HG03439 (cell line): ENCODE measurements at regions not wholly inside any gene's neighbourhood (a gene's known extent, or its start where the extent isn't known, plus 50 kb on each side); places are given as distances from the start of the nearest gene placed in this dataset.
"Not testable (repeated sequence)": the region's sequence is repeated elsewhere in the genome, so short reads cannot be mapped to it uniquely, and the experiment has no call there.

Experiments
- ATAC-seq: cut with Tn5 transposase; IDR thresholded peaks from one replicate; pipeline ENCODE4 v1.9.1; 2021; ENCODE audit warnings: mild to moderate bottlenecking, moderate library complexity; ENCODE audit not compliant: unreplicated experiment

DNA sequence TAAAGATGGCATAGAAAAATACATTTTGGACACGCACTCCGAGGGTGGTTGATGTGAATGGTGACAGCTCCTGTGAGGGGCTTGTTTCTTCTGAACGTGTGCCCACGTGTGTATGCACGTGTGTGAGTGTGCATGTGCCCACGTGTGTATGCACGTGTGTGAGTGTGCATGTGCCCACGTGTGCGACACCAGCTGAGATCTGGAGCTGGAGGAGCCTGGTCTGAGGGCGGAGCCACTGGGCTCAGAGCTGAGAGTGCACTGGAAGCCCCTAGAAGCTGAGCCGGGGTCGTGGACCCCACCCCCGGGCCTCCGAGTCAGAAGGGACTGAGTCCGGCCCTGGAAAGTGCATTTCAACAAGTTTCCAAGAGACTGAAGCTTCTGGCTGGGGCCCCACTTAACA is 282.5 kb upstream of the IRX4 start:
- ATAC-seq: no peak

DNA sequence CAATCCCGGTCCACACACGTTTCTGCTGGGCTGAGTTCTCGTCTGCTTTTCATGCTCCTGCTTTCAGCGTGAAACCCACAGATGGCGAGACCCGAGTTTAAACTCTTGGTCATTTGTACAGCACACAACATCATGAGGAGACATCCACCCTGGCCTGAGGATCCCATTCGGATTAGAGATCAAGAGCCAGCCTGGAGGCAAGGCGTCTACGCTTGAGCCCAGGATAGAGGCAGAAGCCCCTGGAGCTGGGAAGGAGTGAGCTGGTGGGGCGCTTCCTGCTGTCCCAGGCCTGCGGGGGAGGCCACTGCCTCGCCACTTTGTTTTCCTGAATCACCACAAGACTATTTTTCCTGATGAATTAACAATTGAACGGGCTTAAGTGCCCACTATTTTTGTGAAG is 281.9 kb upstream of the IRX4 start:
- ATAC-seq: no peak

DNA sequence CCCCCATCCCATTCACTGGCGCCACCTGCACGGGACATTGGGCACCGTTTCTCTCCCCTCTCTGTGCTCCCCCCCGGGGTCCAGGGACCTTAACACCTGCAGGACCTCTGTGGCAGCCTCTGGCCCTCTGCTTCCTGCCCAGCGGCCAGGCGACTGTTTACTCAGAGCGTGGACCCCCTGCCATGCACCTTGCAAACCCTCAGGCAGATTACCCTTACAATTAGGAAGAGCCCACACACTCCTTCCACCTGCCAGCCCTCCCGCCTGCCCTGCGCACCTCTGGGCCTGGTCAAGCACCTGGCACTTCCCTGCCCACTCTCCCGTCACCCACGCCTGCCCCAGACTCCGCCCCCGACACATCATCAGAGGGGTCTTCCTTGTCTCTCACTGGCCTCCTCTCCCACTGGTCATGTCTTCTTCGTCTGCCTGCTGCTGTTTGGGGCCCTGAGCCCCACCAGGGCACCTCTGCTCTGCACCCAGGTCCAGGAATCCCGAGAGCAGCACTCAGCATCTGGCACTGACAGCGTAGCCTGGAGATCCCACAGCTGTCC is 281.3 kb upstream of the IRX4 start:
- ATAC-seq: no peak

DNA sequence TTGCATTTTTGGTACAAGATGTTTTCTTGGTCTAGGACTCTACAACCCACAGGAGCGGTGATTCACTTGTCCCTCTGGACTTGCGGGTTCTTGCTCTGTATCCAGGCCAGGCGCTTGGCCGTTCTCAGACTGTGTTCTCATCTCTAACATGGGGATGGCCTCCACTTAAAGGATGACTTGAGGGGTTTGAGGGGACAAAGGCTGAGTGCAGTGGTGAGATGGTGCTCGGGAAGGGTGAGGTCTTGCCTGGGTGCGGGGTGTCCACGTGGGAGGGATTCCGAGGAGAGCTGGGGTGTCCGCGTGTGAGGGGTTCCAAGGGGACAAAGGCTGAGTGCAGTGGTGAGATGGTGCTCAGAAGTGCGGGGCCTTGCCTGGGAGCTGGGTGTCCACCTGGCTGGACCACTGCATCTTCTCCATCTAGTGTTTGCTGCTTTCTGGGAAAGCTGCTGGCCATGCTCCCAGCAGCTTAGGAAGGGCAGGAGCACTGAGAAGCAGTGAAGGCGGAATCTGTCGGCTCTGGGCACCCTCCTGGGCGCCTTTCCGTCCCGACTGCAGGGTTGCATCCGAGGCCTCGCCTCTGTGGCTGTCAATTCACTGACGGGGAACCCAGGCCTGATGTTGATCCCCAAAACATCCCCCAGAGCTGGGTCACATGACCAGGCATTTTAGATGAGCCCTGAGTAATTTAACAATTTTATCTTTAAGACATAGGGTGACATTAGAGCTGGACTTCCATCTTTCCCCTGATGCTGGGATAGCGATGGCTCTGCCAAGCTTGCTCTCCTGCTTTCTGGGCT is 280.5 kb upstream of the IRX4 start:
- ATAC-seq: no peak

DNA sequence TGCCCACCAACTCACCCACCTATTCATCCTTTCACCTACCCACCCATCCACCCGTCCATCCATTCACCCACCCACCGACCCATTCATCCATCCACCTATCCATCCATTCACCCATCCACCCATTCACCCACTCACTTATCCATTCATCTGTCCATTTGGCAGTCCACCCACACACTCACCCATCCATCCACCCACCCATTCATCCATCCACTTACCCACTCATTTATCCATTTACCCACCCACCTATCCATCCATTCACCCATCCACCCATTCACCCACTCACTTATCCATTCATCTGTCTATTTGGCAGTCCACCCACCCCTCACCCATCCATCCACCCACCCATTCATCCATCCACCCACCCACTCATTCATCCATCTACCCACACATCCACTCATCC is 278.1 kb upstream of the IRX4 start:
- ATAC-seq: no peak

DNA sequence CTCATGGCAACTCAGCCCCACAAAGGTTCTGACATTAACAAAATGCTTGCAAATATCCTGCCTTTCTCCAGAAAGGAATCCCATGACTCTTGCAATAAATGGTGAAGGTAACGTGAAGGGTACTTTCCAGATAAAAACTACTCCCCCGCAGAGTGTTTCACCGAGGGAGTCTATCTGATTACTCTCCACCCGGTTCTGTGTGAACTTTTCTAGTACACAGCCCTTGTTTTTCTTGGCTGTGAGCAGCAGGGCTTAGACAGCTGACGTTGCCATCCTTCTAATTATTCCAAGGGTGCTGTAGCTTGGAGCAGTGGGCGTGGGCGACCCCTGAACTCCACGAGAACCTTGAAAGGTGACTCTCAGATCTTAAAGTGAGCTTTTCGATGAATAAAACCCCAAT is 276.0 kb upstream of the IRX4 start:
- ATAC-seq: no peak

DNA sequence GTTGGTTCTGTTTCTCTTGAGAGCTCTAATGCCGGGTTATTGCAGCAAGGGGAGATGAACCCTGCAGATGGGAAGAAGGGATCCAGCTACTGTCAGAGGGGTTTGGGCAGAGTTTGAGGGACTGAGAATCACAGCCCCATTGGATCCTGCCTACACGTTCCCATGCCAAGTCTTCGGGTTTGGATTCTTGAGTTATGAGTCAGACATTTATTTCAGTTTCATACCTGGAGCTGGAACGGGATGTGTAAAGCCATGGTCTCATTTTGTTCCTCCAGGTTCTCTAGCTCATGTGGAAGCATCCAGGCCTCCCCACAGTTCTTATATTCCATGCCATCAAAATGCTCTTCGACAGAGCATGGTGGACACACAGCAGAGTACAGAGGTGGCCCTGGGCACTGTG is 275.4 kb upstream of the IRX4 start:
- ATAC-seq: no peak

DNA sequence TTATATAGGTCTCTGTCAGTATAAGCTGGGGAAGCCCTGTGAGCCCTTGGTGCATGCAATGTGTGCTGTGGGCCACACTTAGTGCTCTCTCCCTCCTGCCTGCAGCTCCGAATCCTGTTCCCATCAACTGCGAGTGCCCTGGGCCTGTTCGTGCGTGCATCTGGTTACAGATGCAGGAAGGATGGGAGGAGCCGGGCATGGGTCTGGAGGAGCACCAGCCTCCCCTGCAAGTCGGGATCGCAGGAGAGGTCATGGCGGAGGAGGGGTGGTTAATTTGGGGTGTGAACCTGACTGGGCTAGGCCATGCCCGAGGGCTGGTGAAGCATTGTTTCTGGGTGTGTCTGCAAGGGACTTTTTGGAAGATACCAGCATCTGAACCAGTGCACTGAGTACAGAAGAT is 274.6 kb upstream of the IRX4 start:
- ATAC-seq: no peak

DNA sequence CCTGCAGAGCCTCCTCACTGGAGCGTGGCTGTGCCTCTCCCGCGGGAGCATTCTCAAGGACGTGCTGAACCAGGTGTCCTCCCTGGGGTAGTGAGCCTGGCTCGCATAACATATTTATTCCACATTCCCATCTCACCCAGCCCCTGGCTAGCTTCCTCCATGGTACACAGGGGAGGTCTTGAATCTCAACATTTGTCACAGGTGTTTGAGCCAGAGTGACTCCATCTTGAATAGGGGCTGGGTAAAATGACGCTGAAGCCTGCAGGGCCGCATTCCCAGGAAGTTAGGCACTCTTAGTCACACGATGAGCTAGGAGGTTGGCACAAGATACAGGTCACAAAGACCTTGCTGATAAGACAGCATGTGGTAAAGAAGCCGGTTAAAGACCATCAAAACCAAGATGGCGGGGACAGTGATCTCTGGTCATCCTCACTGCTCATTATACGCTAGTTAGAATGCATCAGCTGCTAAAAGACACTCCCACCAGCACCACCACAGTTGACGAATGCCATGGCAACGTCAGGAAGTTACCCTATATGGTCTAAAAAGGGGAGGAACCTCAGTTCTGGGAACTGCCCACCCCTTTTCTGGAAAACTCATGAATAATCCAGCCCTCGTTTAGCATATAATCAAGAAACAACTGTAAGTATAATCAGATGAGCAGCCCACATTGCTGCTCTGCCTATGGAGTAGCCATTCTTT is 273.8 kb upstream of the IRX4 start:
- no peak for ATAC-seq

DNA sequence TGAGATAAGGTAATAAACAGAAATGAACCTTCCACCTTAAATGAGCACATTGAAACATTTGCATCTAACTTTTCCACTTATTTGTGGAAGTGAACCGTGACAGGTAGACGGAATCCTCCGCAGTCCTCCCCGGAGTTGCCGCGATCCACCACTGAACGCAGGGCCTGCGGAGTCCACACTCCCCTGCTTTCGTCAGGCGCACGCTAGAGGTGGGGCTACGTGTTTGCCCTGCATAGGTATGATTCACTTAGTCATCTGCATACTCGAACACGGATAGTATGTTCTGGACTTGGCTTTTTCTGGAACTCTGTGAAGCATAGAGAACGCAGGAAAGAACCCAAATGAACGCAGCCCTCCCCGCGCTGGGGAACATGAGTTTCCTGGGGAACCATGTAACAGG is 272.8 kb upstream of the IRX4 start:
- ATAC-seq: no peak

DNA sequence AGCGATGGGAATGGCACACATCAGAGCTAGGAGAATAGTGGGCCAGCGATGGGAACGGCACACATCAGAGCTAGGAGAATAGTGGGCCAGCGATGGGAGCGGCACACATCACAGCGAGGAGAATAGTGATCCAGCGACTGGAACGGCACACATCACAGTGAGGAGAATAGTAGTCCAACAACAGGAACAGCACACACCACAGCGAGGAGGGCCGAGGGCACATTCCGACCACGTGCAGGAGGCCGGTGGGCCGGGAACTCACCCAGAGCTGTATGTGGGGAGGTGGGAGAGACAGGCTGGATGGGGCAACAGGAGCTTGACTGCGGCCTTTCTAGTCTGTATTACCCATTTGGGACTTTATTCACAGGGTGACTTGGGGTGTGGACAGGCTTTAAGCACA is 271.1 kb upstream of the IRX4 start:
- no peak for ATAC-seq

DNA sequence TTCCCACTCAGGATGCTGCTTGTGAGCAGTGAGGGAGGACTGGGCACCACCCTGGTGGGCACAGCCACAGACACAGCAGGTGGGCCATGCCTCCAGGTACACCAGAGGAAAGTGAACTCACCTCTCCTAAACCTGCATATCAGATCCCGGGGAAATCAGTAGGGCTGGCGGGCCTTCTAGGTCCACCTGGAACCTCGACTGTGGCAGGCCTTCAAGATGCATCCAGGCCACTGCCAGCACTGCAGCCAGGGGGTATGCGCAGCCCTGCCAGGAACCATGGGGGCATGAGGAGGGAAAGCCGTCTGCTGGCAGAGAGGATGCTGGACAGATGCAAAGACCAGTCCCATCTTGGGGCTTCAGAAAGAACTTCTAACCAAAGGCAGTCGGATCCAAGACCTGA is 270.6 kb upstream of the IRX4 start:
- no peak for ATAC-seq

DNA sequence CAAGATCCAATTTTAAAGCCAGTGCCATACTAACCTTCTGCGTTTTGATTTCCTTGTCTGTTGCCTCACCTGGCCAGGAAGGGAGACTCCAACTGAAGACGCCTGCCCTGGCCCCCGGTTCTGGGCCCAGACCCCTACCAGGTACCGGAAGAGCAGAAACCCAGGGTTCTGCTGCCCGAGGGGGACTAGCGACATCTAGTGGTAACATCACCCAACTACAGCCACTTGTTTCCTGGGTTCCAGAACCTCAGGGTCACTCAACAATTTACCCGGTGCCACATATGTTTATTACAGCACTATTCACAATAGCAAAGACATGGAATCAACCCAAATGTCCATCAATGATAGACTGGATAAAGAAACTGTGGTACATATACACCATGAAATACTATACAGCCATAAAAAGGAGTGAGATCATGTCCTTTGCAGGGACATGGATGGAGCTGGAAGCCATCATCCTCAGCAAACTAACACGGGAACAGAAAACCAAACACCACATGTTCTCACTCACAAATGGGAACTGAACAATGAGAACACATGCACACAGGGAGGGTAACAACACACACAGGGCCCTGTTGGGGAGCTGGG is 268.7 kb upstream of the IRX4 start:
- ATAC-seq: not testable (repeated sequence)

DNA sequence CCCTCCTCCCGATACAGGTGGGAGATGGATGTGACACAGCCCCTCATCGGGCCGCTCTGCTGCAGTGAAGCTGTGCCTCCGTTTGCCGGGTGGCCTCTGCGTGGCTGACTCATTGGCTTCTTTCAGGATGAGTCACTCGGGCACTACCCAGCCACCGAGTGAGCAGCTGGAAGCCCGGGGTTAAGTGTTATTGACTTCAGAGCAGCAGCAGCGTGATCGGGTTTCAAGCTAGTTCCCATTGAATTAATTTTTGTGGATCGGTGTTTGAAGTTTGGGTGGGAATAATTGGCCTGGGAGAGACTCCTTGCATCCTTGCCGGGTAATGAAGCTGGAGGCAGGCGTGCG is 266.4 kb upstream of the IRX4 start:
- ATAC-seq: peak; percentile 79

DNA sequence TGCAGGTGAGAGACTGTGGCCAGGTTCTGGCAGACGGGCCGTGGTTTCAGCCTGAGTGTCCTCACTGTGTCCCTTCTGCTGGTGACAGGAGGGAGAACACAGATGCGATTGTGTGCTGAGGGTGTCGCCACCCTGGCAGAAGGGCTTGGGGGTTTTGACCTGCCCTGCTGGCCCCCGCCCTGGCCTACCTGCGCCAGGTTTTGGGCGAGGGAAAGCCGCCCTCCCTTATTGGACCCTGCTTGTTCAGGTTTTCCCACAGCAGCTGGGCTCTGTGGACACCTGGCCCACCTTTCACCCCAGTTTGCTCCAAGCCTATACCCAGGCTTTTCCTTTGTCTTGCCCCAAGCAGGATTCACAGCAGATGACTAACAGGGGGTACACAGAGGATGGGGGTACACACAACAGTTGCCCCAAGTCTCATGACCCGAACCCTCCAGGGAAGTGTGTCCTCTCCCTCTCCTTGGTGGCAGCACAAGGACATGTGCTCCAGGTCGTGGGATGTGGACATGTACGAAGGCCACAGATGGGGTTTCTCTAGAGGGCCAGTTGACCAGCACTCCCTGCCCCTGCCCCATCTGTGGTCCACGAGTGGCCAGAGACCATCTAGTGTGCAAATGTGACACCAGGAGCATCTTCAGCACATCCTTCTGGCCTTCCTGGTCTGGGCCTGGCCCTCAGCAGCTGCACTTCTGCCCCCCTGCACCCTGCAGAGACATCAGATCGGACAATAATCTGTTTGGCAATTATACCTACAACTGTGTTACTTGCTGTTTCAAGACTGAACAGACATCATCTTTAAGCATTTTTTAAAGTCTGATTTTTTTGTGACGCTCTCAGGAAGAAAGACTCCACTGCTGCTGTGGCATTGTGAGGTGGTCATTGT is 265.8 kb upstream of the IRX4 start:
- ATAC-seq: peak; percentile 4

DNA sequence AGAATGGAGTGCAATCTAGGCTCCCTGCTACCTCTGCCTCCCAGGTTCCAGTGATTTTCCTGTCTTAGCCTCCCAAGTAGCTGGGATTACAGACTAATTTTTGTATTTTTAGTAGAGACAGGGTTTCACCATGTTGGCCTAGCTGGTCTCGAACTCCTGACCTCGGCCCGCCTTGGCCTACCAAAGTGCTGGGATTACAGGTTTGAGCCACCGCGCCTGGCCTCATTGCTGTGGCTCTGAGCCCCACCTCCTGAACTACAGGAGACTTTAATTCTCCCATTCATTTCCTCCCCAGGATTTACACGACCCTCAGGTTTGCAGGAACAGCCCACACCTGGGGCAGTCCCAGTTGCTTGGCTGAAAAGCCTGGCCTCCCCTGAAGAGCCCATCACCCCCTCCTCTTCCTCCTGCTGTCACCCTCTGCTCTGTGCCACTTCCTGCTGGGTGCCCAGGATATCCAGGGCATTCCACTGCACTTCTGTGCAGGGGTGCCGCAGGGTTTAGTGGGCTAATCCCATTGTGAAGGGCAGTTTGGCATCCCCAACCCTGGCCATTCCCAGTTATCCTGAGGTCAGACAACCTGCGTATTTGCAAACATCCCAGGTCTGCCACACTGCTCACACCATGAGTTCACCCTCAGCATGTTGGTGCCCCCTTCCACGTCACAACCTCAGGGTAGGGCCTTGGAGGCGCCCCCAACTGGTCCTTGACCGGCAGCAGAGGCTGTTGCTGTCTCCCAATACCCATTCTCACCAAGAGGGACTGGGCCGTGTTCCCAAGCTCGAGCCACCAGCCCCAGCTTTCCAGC is 265.0 kb upstream of the IRX4 start:
- ATAC-seq: no peak

DNA sequence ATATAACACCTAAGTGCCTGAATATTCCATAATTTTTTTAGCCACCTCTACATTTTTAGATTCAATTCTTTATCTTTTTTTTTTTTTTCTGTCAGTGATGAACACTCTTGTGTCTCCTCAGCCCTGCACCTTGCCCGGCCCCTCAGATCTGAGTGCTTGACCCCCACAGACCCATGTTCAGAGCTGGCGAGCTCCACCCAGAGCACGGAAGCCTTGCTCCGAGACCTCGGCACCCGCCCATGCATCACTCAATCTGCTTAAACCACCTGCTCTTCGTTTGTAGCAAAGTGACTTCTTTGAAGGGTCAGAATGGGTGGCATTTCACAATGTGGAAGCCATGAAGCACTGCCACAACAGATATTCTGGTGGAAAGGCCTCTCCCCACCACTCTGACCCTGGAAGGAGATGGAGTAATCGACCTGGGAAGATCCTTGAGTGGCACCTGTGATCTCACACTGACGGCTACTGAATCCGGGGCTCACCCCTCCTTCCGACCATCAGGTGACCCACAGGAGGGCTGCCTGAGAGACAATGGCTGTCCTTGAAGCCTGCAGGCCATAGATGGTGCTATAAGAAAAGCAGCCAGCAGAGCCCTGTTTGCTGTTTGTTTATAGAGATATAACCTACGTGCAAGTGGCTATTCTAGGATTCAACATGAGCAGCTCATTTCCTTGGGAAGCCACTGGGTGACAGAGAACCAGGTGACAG is 261.1 kb upstream of the IRX4 start:
- no peak for ATAC-seq

DNA sequence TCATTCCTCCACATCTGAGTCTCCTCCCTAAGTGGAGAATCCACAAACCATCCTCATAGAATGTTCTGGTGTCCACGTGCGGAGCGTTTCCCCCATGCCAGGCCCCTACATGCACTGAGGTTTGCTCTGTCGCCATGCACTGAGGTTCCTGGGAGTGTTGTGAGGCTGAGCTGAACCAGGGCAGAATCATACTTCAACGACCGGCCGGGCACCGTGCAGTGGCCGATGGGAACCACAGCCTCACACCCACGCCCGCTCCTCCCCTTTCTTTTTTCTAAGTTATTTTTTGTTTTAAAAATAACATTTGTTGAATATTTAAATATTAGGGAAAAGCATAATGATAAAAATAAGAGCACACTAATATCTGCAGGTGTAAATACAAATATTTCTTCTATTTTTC is 260.4 kb upstream of the IRX4 start:
- ATAC-seq: no peak

DNA sequence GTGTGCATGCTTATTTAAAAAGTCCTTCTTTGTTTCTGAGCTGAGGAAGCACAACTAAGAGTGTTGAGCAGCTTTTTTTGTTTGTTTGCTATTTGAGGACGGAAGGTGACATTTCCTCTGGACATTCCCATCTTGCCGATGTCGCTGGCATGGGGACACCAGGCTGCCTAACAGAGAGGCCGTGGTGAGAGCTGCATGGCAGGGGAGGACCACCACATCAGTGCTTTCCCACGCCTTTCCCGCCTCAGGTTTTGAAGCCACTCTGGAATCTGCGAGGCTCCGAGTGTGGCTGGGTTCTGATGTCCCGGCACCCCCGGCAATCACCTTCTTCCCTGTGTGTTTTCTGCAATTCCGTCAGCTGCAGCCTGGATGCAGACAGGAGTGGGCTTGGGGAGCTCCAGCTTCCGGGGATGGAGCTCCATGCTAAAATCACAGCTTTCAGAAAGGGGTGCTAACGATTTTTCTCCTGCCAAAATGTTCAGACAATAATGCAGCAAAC is 259.8 kb upstream of the IRX4 start:
- no peak for ATAC-seq
